GM12878 (cell line): ENCODE measurements at regions not wholly inside any gene's neighbourhood (a gene's known extent, or its start where the extent isn't known, plus 50 kb on each side); places are given as distances from the start of the nearest gene placed in this dataset.

ENCODE experiments used
- CREB1 ChIP-seq: IDR thresholded peaks from 2 replicates; pipeline ENCODE4 v1.6.1; 2012; ENCODE audit warnings: low read depth, mild to moderate bottlenecking, inconsistent platforms
- ELK1 ChIP-seq: IDR thresholded peaks from 2 replicates; pipeline ENCODE4 v1.6.1; 2012; ENCODE audit warnings: low read depth, low read length, improper control_type of control experiment
- EP300 ChIP-seq, 2 experiments: fragments of 150-350 bp in 1 of 2; IDR thresholded peaks; 2 replicates each; pipeline ENCODE4 v1.6.1; 2011 to 2012; ENCODE audit warnings: low read depth in 2 of 2, low read length in 2 of 2, borderline replicate concordance in 1 of 2, improper control_type of control experiment in 1 of 2, inconsistent platforms in 1 of 2; ENCODE audit not compliant: control insufficient read depth in 1 of 2
- JUNB ChIP-seq: IDR thresholded peaks from 2 replicates; pipeline ENCODE4 v1.6.1; 2016; ENCODE audit warnings: antibody characterized with exemption, mild to moderate bottlenecking
- MEF2A ChIP-seq: IDR thresholded peaks from 2 replicates; pipeline ENCODE4 v1.6.1; 2011; ENCODE audit warnings: low read depth, mild to moderate bottlenecking, low read length, moderate library complexity; ENCODE audit not compliant: insufficient read depth
- PML ChIP-seq: IDR thresholded peaks from 2 replicates; pipeline ENCODE4 v1.6.1; 2012; ENCODE audit warnings: low read length, inconsistent platforms
- SKIL ChIP-seq: fragments of 450-650 bp; IDR thresholded peaks from 2 replicates; pipeline ENCODE4 v1.6.1; 2017; ENCODE audit warnings: mild to moderate bottlenecking, low read depth, inconsistent platforms; ENCODE audit not compliant: poor library complexity, severe bottlenecking
- SMAD5 ChIP-seq: IDR thresholded peaks from 2 replicates; pipeline ENCODE4 v1.6.1; 2016; ENCODE audit warnings: antibody characterized with exemption, low read depth
- TCF7 ChIP-seq: IDR thresholded peaks from 2 replicates; pipeline ENCODE4 v1.6.1; 2014; ENCODE audit warnings: antibody characterized with exemption, borderline replicate concordance
- ZNF384 ChIP-seq: IDR thresholded peaks from 2 replicates; pipeline ENCODE4 v1.6.1; 2012; ENCODE audit warnings: low read depth, mild to moderate bottlenecking, low read length, improper control_type of control experiment, borderline replicate concordance

- peak in 1 of 2 experiments; percentile 27; a peak in 2 of 4 replicates for TF ChIP-seq EP300 (IDR thresholded peaks at IDR 0.05; ENCODE audit: borderline replicate concordance in 1 of 2, control insufficient read depth in 1 of 2, low read depth in 2 of 2, low read length in 2 of 2)
- peak; percentile 48 for TF ChIP-seq SKIL
- TF ChIP-seq MEF2A, result peak; percentile 99
- TF ChIP-seq TCF7, result peak; percentile 27; the same call in 1 of the 2 replicates
- 0 out of 2 replicates have a peak, but pooled peaks have one; percentile 19 for TF ChIP-seq PML
- 0 out of 2 replicates have a peak, but pooled peaks have one; percentile 17 for TF ChIP-seq CREB1
- TF ChIP-seq ELK1, result no peak
- TF ChIP-seq JUNB, result peak; percentile 72
- peak; percentile 8; the same call in 1 of the 2 replicates for TF ChIP-seq ZNF384
- no peak for TF ChIP-seq SMAD5
- TF ChIP-seq, all 136 proteins: peak for 25
Observed at GRCh38 chr2:145593280-145593679, 1073.4 kb upstream of the ZEB2 start (continued).
